Gastrocnemius medialis (tissue), 4 donors: ENCODE measurements at regions not wholly inside any gene's neighbourhood (a gene's known extent, or its start where the extent isn't known, plus 50 kb on each side); places are given as distances from the start of the nearest gene placed in this dataset.
A peak's percentile ranks its signal among the peaks of the same experiment; 100 is the strongest.

Experiments
- ATAC-seq, 2 donors: fragments of 150-250 bp; one replicate each; pipeline ENCODE4 v1.9.1; 2016
- DNase-seq, 2 donors: peaks; one replicate each; pipeline ENCODE4 v3.0.0-alpha.2; 2019
- H3K27ac ChIP-seq, 4 donors: fragments of 200-600 bp; sonication (generic); 1 replicate in 1 of 4; 2 replicates in 3 of 4; pipeline ENCODE4 v1.5.1; 2016 to 2018; ENCODE audit warnings: mild to moderate bottlenecking in 2 of 4, moderate library complexity in 1 of 4
- H3K27me3 ChIP-seq, 3 donors: fragments of 200-600 bp; sonication (generic) in 2 of 3; 1 replicate in 1 of 3; 2 replicates in 2 of 3; pipeline versions ENCODE4 v1.5.1 to v1.6.0; 2016 to 2019; ENCODE audit warnings: mild to moderate bottlenecking in 1 of 3, moderate library complexity in 1 of 3
- H3K36me3 ChIP-seq, 2 donors: fragments of 200-600 bp; sonication (generic) in 1 of 2; one replicate each; pipeline ENCODE4 v1.5.1; 2017 to 2018
- H3K4me1 ChIP-seq, 2 donors: fragments of 200-600 bp; sonication (generic) in 1 of 2; one replicate each; pipeline ENCODE4 v1.5.1; 2016 to 2017; ENCODE audit warnings: mild to moderate bottlenecking in 2 of 2
- H3K4me3 ChIP-seq, 4 donors: fragments of 200-600 bp; sonication (generic) in 3 of 4; 1 replicate in 1 of 4; 2 replicates in 3 of 4; pipeline ENCODE4 v1.5.1; 2016 to 2019; ENCODE audit warnings: mild to moderate bottlenecking in 2 of 4
- H3K9me3 ChIP-seq, 3 donors: fragments of 200-600 bp; sonication (generic) in 2 of 3; 1 replicate in 1 of 3; 2 replicates in 2 of 3; pipeline ENCODE4 v1.5.1; 2016 to 2019
- CTCF ChIP-seq, 5 experiments: fragments of 450-650 bp in 3 of 5; fragments of 200-600 bp in 2 of 5; sonication (generic) in 2 of 5; IDR thresholded peaks in 4 of 5; conservative IDR thresholded peaks in 1 of 5; 1 replicate in 4 of 5; 2 replicates in 1 of 5; pipeline ENCODE4 v1.5.1; 2016 to 2019; ENCODE audit warnings: antibody characterized with exemption in 5 of 5, mild to moderate bottlenecking in 3 of 5, moderate library complexity in 3 of 5
- POLR2A ChIP-seq, 2 donors: fragments of 450-650 bp; IDR thresholded peaks; one replicate each; pipeline ENCODE4 v1.6.1; 2017; ENCODE audit warnings: antibody characterized with exemption in 2 of 2, mild to moderate bottlenecking in 2 of 2, moderate library complexity in 2 of 2
- in situ Hi-C, 4 donors: fragments of 200-750 bp; cut with MboI; loops; one replicate each; pipeline versions ENCODE4 v1.15.0 to v1.8.0; 2017; ENCODE audit warnings: low sequenced_read_pairs in 4 of 4
- intact Hi-C: fragments of 100-400 bp; cut with DNase I; formaldehyde crosslinking; loops from one replicate; pipeline ENCODE4 v1.15.1; 2023; ENCODE audit warnings: low total_unique reads

GRCh38 chrX:25202827-25203226, 187.1 kb upstream of the ARX start:
- Histone ChIP-seq H3K9me3 (no peaks in the 10 kb centered on the region), H3K27me3 (no peaks in the 10 kb centered on the region), H3K4me3 (no peak overlapping the region), H3K36me3 (no peaks in the 10 kb centered on the region), H3K27ac (no peak overlapping the region), H3K4me1 (peaks cover 0 to 3% of the 10 kb centered on the region in 2 donors)
- TF ChIP-seq CTCF (IDR thresholded peaks at IDR 0.05 in 4 of 5, conservative IDR thresholded peaks at IDR 0.05 in 1 of 5) (no peak), POLR2A (IDR thresholded peaks at IDR 0.05) (no peak)
- DNase-seq = no peak
- in situ Hi-C loops (no loop called here), intact Hi-C loops (no loop called here)
- no peak for ATAC-seq

- no peak overlapping the region for H3K4me3 ChIP-seq
- DNase-seq = peak; percentile 2 to 26
- H3K9me3 ChIP-seq = no peaks in the 10 kb centered on the region
- intact Hi-C loops (loop anchor here (10.0 kb wide), 1 partner anchor 76 kb away; no protein-coding TSS in a partner anchor), in situ Hi-C loops (no loop called here)
- no peaks in the 10 kb centered on the region for H3K36me3 ChIP-seq
- no peaks in the 10 kb centered on the region for H3K27me3 ChIP-seq
- peak; percentile 74 to 79 for ATAC-seq
- H3K27ac ChIP-seq = peak overlapping the region; percentile 66 to 80 (median 74)
- peaks cover 0 to 4% of the 10 kb centered on the region in 2 donors for H3K4me1 ChIP-seq
- TF ChIP-seq POLR2A (IDR thresholded peaks at IDR 0.05) = no peak
- TF ChIP-seq CTCF (IDR thresholded peaks at IDR 0.05 in 4 of 5, conservative IDR thresholded peaks at IDR 0.05 in 1 of 5) = no peak
These were observed 183.1 kb upstream of the ARX start for GRCh38 chrX:25198891-25199290.

- Histone ChIP-seq H3K27me3 (no peaks in the 10 kb centered on the region), H3K27ac (peak overlapping the region; percentile 66 to 80 (median 74)), H3K4me1 (peaks cover 0 to 4% of the 10 kb centered on the region in 2 donors), H3K36me3 (no peaks in the 10 kb centered on the region), H3K9me3 (no peaks in the 10 kb centered on the region), H3K4me3 (no peak overlapping the region)
- in situ Hi-C loops = no loop called here
- intact Hi-C loops = loop anchor here (10.0 kb wide), 1 partner anchor 77 kb away; no protein-coding TSS in a partner anchor
- ATAC-seq = peak; percentile 98 to 99
- DNase-seq = peak; percentile 19 to 35
- TF ChIP-seq CTCF (IDR thresholded peaks at IDR 0.05 in 4 of 5, conservative IDR thresholded peaks at IDR 0.05 in 1 of 5) (no peak), POLR2A (IDR thresholded peaks at IDR 0.05) (no peak)
These were observed 182.5 kb upstream of the ARX start for GRCh38 chrX:25198253-25198652.

GRCh38 chrX:25196221-25196620, 180.5 kb upstream of the ARX start:
- intact Hi-C loops = loop anchor here (10.0 kb wide), 1 partner anchor 79 kb away; no protein-coding TSS in a partner anchor
- Histone ChIP-seq H3K4me1 (peaks cover 0 to 4% of the 10 kb centered on the region in 2 donors), H3K4me3 (no peak overlapping the region), H3K27me3 (no peaks in the 10 kb centered on the region), H3K36me3 (no peaks in the 10 kb centered on the region), H3K27ac (no peak overlapping the region), H3K9me3 (no peaks in the 10 kb centered on the region)
- ATAC-seq = no peak
- in situ Hi-C loops = no loop called here
- no peak for DNase-seq
- TF ChIP-seq POLR2A (IDR thresholded peaks at IDR 0.05) (no peak), CTCF (IDR thresholded peaks at IDR 0.05 in 4 of 5, conservative IDR thresholded peaks at IDR 0.05 in 1 of 5) (no peak)

- no peaks in the 10 kb centered on the region for H3K36me3 ChIP-seq
- no peak overlapping the region for H3K4me3 ChIP-seq
- peak in 1 of 5 experiments; percentile 15 for TF ChIP-seq CTCF (IDR thresholded peaks at IDR 0.05 in 4 of 5, conservative IDR thresholded peaks at IDR 0.05 in 1 of 5)
- TF ChIP-seq POLR2A (IDR thresholded peaks at IDR 0.05) = no peak
- intact Hi-C loops = loop anchor here (10.0 kb wide), 1 partner anchor 83 kb away; no protein-coding TSS in a partner anchor
- H3K9me3 ChIP-seq = peaks cover 0 to 6% (median 0%) of the 10 kb centered on the region in 3 donors
- no peak overlapping the region for H3K27ac ChIP-seq
- ATAC-seq (no peak), DNase-seq (no peak)
- H3K27me3 ChIP-seq = no peaks in the 10 kb centered on the region
- H3K4me1 ChIP-seq = no peaks in the 10 kb centered on the region
- in situ Hi-C loops = no loop called here
These were observed 175.6 kb upstream of the ARX start for GRCh38 chrX:25191403-25191802.
